Activated B cell treated with CpG ODN at 0.5 μM for 24 hours (primary cell): ENCODE measurements at regions not wholly inside any gene's neighbourhood (a gene's known extent, or its start where the extent isn't known, plus 50 kb on each side); places are given as distances from the start of the nearest gene placed in this dataset.
"Not testable (repeated sequence)": the region's sequence is repeated elsewhere in the genome, so short reads cannot be mapped to it uniquely, and the experiment has no call there.

Source experiments
- ATAC-seq: fragments of 200-7000 bp; cut with Tn5 transposase; one replicate; pipeline ENCODE4 v1.10.0; 2021; ENCODE audit warnings: low read depth, mild to moderate bottlenecking, moderate library complexity
- CTCF ChIA-PET: fragments of 350-600 bp; sonication (Branson Sonifier 250); formaldehyde crosslinking; loops from one replicate; lab custom pipeline; 2021; ENCODE audit warnings: antibody characterized with exemption; lab: Charles Lee
- POLR2A ChIA-PET: fragments of 350-600 bp; sonication (Branson Sonifier 250); formaldehyde crosslinking; loops from one replicate; lab custom pipeline; 2021; ENCODE audit warnings: antibody characterized with exemption; lab: Charles Lee
- DNase-seq: peaks from one replicate; pipeline ENCODE4 v3.0.0; 2022
- H3K27ac Mint-ChIP-seq: one replicate; pipeline ENCODE4 v1.8.0; 2020; ENCODE audit warnings: mixed read lengths
- H3K27me3 Mint-ChIP-seq: one replicate; pipeline ENCODE4 v1.8.0; 2021; ENCODE audit warnings: mixed read lengths
- H3K36me3 Mint-ChIP-seq: one replicate; pipeline ENCODE4 v1.8.0; 2021; ENCODE audit warnings: low read depth, mixed read lengths
- H3K4me1 Mint-ChIP-seq: one replicate; pipeline ENCODE4 v1.8.0; 2021; ENCODE audit warnings: mixed read lengths
- H3K4me3 Mint-ChIP-seq: one replicate; pipeline ENCODE4 v1.8.0; 2020; ENCODE audit warnings: mild to moderate bottlenecking, mixed read lengths
- H3K9me3 Mint-ChIP-seq: one replicate; pipeline ENCODE4 v1.8.0; 2020; ENCODE audit warnings: mixed read lengths
- intact Hi-C: fragments of 100-400 bp; cut with micrococcal nuclease; formaldehyde crosslinking; loops from one replicate; pipeline ENCODE4 v1.15.1; 2024
- TF ChIP-seq, protein P1 (sequence below): fragments of 200-600 bp; IDR thresholded peaks from one replicate; pipeline ENCODE4 v1.8.0; 2022; ENCODE audit warnings: antibody characterized with exemption, mild to moderate bottlenecking

DNA sequence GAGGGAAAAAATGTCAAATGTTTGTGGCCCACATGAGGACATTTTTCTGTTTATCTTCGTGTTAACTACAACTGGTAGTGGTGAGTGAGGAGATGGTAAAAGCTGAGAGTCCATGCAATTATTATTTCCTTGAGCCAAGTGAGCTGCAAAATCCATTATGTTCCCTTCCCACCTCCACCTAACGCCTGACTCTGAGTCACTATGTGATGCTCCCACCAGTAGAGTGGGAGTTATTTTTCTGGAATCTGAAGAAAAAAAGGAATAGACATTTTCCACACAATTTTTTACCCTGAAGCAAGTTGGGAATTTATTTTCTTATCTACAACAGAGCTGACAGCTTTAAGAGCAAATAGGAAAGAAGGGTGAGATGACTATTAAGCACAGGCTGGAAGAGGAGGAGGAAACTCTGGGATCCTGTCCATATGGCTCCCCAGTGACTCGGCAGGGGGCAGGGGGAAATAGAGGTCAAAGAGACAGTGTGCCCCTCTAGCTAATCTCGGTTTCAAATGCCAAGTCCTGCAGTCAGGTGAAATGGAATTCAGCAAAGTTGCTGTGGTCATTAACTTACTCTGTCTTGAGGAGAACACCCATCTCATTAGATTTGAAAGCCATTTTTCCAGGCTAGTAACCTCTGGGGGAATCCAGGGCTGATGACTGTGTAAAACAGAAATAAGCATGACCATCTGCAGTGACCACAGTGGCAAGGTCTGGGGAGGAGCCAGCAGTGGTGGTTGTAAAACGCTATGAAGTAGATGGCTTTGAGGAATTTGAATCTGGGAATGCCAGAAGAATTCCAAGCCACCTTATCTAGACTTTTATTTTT lies 463.9 kb downstream of the STK39 start:
- ChIA-PET CTCF (interaction anchor here (0.6 kb wide), 1 partner anchor 20 kb away, joined by 3 read pairs; no protein-coding TSS in a partner anchor), POLR2A (no interaction called here)
- intact Hi-C loops, result no loop called here
- H3K27me3 Mint-ChIP-seq, result peaks cover 2% of the 10 kb centered on the region
- ATAC-seq (no peak), DNase-seq (no peak)
- TF ChIP-seq, protein P1, sequence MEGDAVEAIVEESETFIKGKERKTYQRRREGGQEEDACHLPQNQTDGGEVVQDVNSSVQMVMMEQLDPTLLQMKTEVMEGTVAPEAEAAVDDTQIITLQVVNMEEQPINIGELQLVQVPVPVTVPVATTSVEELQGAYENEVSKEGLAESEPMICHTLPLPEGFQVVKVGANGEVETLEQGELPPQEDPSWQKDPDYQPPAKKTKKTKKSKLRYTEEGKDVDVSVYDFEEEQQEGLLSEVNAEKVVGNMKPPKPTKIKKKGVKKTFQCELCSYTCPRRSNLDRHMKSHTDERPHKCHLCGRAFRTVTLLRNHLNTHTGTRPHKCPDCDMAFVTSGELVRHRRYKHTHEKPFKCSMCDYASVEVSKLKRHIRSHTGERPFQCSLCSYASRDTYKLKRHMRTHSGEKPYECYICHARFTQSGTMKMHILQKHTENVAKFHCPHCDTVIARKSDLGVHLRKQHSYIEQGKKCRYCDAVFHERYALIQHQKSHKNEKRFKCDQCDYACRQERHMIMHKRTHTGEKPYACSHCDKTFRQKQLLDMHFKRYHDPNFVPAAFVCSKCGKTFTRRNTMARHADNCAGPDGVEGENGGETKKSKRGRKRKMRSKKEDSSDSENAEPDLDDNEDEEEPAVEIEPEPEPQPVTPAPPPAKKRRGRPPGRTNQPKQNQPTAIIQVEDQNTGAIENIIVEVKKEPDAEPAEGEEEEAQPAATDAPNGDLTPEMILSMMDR, result no peak
- no peak overlapping the region for H3K4me3 Mint-ChIP-seq
- no peaks in the 10 kb centered on the region for H3K9me3 Mint-ChIP-seq
- no peaks in the 10 kb centered on the region for H3K36me3 Mint-ChIP-seq
- no peak overlapping the region for H3K27ac Mint-ChIP-seq
- H3K4me1 Mint-ChIP-seq, result no peaks in the 10 kb centered on the region

DNA sequence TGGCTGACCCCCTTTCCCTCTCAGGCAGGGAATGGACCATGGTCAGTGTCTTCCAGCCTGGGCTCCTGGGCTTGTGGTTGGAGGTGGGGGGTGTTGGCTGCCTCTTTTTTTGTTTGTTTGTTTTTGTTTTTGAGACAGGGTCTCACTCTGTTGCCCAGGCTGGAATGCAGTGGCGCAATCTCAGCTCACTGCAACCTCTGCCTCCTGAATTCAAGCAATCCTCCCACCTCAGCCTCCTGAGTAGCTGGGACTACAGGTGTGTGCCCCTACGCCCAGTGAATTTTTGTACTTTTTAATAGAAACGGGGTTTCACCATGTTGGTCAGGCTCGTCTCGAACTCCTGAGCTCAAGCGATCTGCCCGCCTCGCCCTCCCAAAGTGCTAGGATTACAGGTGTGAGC lies 465.8 kb downstream of the STK39 start:
- H3K4me3 Mint-ChIP-seq, result not testable (repeated sequence)

DNA sequence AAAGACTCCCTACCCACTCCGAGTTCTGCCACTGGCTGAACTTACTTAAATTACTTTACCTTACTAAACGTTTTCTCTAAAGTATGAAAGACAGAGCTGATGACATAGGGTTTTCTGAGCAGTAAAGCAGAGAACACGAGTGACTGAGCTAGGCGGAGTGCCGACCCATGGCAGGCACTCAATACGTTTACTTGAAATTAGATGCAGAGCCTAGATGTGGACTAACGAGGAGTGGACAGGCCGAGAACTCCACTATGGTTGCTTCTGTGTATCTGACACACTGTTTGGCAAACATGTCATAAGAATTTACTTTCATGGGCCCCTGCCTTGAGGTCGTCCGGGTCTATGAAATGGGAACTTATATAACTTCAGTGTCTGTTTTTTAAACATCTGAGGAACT lies 471.0 kb downstream of the STK39 start:
- Mint-ChIP-seq H3K27me3 (no peaks in the 10 kb centered on the region), H3K4me3 (no peak overlapping the region), H3K9me3 (no peaks in the 10 kb centered on the region), H3K36me3 (no peaks in the 10 kb centered on the region), H3K4me1 (no peaks in the 10 kb centered on the region), H3K27ac (no peak overlapping the region)
- ATAC-seq (no peak), DNase-seq (no peak)
- POLR2A ChIA-PET, result no interaction called here
- intact Hi-C loops, result no loop called here
- CTCF ChIA-PET, result no interaction called here
- TF ChIP-seq, protein P1, result no peak

More for the DNA sequence above, 465.8 kb downstream of the STK39 start:
- H3K36me3 Mint-ChIP-seq, H3K27me3 Mint-ChIP-seq, ATAC-seq, intact Hi-C loops, H3K4me1 Mint-ChIP-seq, DNase-seq, POLR2A ChIA-PET, CTCF ChIA-PET, H3K9me3 Mint-ChIP-seq, H3K27ac Mint-ChIP-seq: not testable (repeated sequence)

DNA sequence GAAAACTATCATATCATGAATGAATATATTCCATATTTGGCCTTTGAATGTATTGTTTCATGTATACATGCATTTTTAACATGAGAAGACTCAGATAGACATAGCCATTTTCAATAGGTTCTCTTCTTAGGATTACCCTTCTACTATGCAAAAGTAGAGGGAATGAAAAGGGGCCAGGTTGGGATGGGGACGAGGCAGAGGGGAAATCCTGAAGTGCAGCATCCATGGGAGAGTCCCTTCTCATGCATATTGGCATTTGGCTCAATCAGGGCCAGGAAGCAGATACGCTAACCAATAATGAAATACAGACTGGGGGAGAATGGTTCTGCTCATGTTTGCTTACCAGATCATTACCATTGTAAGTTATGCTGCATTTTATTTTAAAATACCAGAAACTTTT lies 475.8 kb downstream of the STK39 start:
- CTCF ChIA-PET, result no interaction called here
- Mint-ChIP-seq H3K36me3 (no peaks in the 10 kb centered on the region), H3K27me3 (no peaks in the 10 kb centered on the region), H3K27ac (no peak overlapping the region), H3K4me3 (no peak overlapping the region), H3K9me3 (no peaks in the 10 kb centered on the region), H3K4me1 (no peaks in the 10 kb centered on the region)
- no peak for ATAC-seq
- DNase-seq, result no peak
- TF ChIP-seq, protein P1, result no peak
- POLR2A ChIA-PET, result no interaction called here
- intact Hi-C loops, result no loop called here

DNA sequence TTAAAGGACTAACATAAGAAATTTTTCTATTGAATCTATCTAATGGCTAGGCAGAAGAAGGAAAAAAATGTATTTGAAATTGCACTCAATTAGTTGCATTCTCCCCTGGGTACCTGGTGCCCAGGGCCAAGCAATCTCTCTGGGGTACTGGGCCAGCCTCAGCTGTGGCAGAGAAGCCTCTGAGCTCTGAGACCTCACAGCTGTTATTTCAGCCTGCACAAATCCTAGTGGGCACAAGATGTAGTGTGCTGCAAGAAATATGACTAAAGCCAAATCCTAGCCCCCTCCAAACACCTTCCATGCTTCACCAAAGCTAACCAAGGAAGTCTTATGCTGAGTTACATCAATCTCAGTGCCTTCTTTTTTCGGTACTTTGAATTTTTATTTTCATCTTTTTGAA lies 478.4 kb downstream of the STK39 start:
- POLR2A ChIA-PET, result no interaction called here
- Mint-ChIP-seq H3K27ac (no peak overlapping the region), H3K36me3 (no peaks in the 10 kb centered on the region), H3K9me3 (no peaks in the 10 kb centered on the region), H3K4me1 (no peaks in the 10 kb centered on the region), H3K4me3 (no peak overlapping the region), H3K27me3 (no peaks in the 10 kb centered on the region)
- DNase-seq (no peak), ATAC-seq (no peak)
- TF ChIP-seq, protein P1, result no peak
- CTCF ChIA-PET, result no interaction called here
- intact Hi-C loops, result no loop called here
